Uterus (tissue), 3 donors: ENCODE measurements at regions not wholly inside any gene's neighbourhood (a gene's known extent, or its start where the extent isn't known, plus 50 kb on each side); places are given as distances from the start of the nearest gene placed in this dataset.

Experiments
- DNase-seq, 2 donors: peaks; one replicate each; pipeline ENCODE4 v3.0.0-alpha.2; 2019 to 2020
- H3K27ac ChIP-seq, 2 donors: fragments of 200-600 bp; sonication (generic); 1 replicate in 1 of 2; 2 replicates in 1 of 2; pipeline ENCODE4 v1.5.1; 2016 to 2018
- H3K27me3 ChIP-seq, 2 donors: fragments of 200-600 bp; sonication (generic); one replicate each; pipeline ENCODE4 v1.5.1; 2018 to 2019; ENCODE audit warnings: control low read depth in 1 of 2
- H3K36me3 ChIP-seq, 2 donors: fragments of 200-600 bp; sonication (generic); one replicate each; pipeline ENCODE4 v1.5.1; 2019; ENCODE audit warnings: control low read depth in 1 of 2
- H3K4me1 ChIP-seq, 2 donors: fragments of 200-600 bp; sonication (generic); one replicate each; pipeline ENCODE4 v1.5.1; 2018 to 2019; ENCODE audit warnings: control low read depth in 1 of 2
- H3K4me3 ChIP-seq, 2 donors: fragments of 200-600 bp; sonication (generic); 1 replicate in 1 of 2; 2 replicates in 1 of 2; pipeline ENCODE4 v1.5.1; 2018 to 2019; ENCODE audit warnings: mild to moderate bottlenecking in 1 of 2
- H3K9me3 ChIP-seq, 2 donors: fragments of 200-600 bp; sonication (generic); one replicate each; pipeline ENCODE4 v1.5.1; 2019; ENCODE audit warnings: control low read depth in 1 of 2
- CTCF ChIP-seq, 4 experiments: fragments of 200-600 bp in 2 of 4; fragments of 450-650 bp in 2 of 4; sonication (generic) in 2 of 4; IDR thresholded peaks; one replicate each; pipeline ENCODE4 v1.5.1; 2016 to 2019; ENCODE audit warnings: antibody characterized with exemption in 4 of 4, mild to moderate bottlenecking in 2 of 4, moderate library complexity in 1 of 4
- POLR2A ChIP-seq, 2 donors: fragments of 450-650 bp; IDR thresholded peaks; one replicate each; pipeline ENCODE4 v1.6.1; 2016; ENCODE audit warnings: antibody characterized with exemption in 2 of 2, mild to moderate bottlenecking in 1 of 2, moderate library complexity in 1 of 2
- intact Hi-C: fragments of 100-400 bp; cut with DNase I; formaldehyde crosslinking; loops from one replicate; pipeline ENCODE4 v1.15.1; 2023; ENCODE audit warnings: low total_unique reads
- donor health status: DM: yes; HTN: yes; CAD: no.

DNA sequence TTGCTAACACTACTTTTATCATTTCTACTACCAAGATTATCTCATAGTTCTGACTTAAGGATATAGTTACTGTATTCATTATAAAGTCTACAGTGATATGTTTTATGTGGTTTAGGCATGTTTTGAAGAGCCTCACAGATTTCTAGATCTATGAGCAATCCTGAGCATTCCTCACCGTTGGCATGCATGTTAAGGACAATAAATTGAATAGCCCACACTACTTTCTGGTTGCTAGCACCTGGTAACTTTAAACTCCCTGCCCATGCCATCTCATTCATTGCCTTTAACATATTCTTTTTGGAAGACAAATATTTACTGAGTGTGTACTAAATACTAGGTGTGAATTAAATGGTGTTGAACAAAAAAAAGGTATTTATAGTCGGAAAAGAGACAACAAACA lies 868.1 kb upstream of the CDH9 start:
- H3K9me3 ChIP-seq, result no peaks in the 10 kb centered on the region
- no peaks in the 10 kb centered on the region for H3K4me1 ChIP-seq
- no peaks in the 10 kb centered on the region for H3K27me3 ChIP-seq
- no peak overlapping the region for H3K4me3 ChIP-seq
- no peak for DNase-seq
- no peaks in the 10 kb centered on the region for H3K36me3 ChIP-seq
- intact Hi-C loops, result no loop called here
- TF ChIP-seq POLR2A (IDR thresholded peaks at IDR 0.05), result no peak
- TF ChIP-seq CTCF (IDR thresholded peaks at IDR 0.05), result no peak
- H3K27ac ChIP-seq, result no peak overlapping the region

DNA sequence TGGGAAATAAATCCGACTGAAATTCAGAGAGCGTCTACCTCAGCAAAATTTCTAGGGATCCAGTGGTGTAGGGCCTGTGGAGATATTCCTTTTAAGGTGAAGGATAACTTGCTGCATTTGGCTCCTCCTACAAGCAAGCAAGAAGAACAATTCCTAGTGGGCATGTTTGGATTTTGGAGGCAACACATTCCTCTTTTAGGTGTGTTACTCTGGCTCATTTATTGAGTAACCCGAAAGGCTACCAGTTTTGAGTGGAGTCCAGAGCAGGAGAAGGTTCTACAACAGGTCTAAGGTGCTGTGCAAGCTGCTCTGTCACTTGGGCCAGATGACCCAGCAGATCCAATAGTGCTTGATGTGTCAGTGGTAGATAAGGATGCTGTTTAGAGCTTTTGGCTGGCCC lies 862.4 kb upstream of the CDH9 start:
- Histone ChIP-seq H3K4me1 (no peaks in the 10 kb centered on the region), H3K9me3 (no peaks in the 10 kb centered on the region), H3K36me3 (no peaks in the 10 kb centered on the region), H3K27ac (no peak overlapping the region), H3K27me3 (no peaks in the 10 kb centered on the region), H3K4me3 (no peak overlapping the region)
- TF ChIP-seq CTCF (IDR thresholded peaks at IDR 0.05), result no peak
- TF ChIP-seq POLR2A (IDR thresholded peaks at IDR 0.05), result no peak
- intact Hi-C loops, result no loop called here
- DNase-seq, result no peak

DNA sequence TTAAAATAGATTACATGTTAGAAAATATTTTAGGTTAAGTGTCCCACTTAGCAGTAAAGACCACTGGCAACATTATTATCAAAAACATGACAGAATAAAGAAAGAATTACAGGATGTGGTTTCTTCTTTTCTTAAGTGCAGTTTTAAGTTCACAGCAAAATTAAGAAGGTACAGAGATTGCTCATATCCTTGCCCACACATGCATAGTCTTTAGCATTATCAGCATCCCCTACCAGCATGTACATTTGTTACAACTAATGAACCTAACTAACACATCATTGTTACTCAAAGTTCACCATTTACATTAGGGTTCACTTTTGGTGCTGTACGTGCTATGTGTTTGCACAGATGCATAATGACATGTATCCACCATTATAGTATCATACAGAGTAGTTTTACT lies 837.7 kb upstream of the CDH9 start:
- Histone ChIP-seq H3K4me1 (no peaks in the 10 kb centered on the region), H3K36me3 (no peaks in the 10 kb centered on the region), H3K27me3 (no peaks in the 10 kb centered on the region), H3K9me3 (no peaks in the 10 kb centered on the region), H3K4me3 (no peak overlapping the region), H3K27ac (no peak overlapping the region)
- DNase-seq, result no peak
- intact Hi-C loops, result no loop called here
- TF ChIP-seq CTCF (IDR thresholded peaks at IDR 0.05) (no peak), POLR2A (IDR thresholded peaks at IDR 0.05) (no peak)

- Histone ChIP-seq H3K27me3 (no peaks in the 10 kb centered on the region), H3K4me3 (no peak overlapping the region), H3K4me1 (no peaks in the 10 kb centered on the region), H3K9me3 (no peaks in the 10 kb centered on the region), H3K36me3 (no peaks in the 10 kb centered on the region), H3K27ac (no peak overlapping the region)
- intact Hi-C loops, result no loop called here
- DNase-seq, result no peak
- TF ChIP-seq POLR2A (IDR thresholded peaks at IDR 0.05), result no peak
- no peak for TF ChIP-seq CTCF (IDR thresholded peaks at IDR 0.05)
These were observed 836.8 kb upstream of the CDH9 start for GRCh38 chr5:27875148-27875547.

GRCh38 chr5:27868292-27868691 lies 829.9 kb upstream of the CDH9 start:
- Histone ChIP-seq H3K27ac (no peak overlapping the region), H3K9me3 (no peaks in the 10 kb centered on the region), H3K4me3 (no peak overlapping the region), H3K27me3 (no peaks in the 10 kb centered on the region), H3K36me3 (no peaks in the 10 kb centered on the region), H3K4me1 (no peaks in the 10 kb centered on the region)
- DNase-seq, result no peak
- intact Hi-C loops, result no loop called here
- TF ChIP-seq POLR2A (IDR thresholded peaks at IDR 0.05) (no peak), CTCF (IDR thresholded peaks at IDR 0.05) (no peak)
